GM21447 (cell line): ENCODE measurements at regions not wholly inside any gene's neighbourhood (a gene's known extent, or its start where the extent isn't known, plus 50 kb on each side); places are given as distances from the start of the nearest gene placed in this dataset.

Source experiments
- ATAC-seq: cut with Tn5 transposase; IDR thresholded peaks from one replicate; pipeline ENCODE4 v1.9.1; 2021; ENCODE audit not compliant: unreplicated experiment

DNA sequence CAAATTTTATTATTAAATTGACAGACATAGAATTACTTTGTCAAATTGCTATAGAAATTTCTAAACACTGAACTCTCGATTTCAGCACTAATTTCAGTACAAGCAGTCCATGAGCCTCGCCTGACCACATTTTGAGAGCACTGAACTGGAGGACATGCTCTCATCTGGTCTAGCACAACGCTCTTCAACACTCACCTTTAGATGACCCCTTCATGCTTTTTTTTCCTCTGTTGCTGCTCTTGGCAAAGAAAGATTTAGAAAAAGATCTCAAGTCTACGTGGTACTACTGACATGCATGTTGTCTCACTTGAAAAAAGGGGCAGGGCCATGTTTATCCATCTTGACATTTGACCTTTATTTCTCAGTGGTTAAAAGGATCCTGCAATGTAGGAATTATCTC, 981.5 kb downstream of the DIAPH3 start:
- no peak for ATAC-seq

DNA sequence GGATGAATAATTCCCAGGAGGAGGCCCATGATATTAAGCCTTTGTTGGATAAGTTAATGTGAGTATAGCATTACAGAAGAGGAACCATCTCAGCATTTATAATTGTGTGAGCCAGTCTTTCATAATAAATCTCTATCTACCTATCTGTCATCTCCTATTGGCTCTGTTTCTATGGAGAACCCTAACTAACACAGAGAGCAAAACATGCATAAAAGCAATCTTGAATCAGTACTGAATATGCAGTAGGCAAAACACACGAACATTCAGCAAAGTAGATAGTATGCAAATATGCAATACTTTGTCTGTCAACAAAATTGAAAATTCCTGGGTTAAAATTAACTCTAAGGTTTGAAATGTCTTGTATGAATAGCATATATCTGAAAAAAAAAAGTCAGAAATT, 966.3 kb downstream of the DIAPH3 start:
- no peak for ATAC-seq

DNA sequence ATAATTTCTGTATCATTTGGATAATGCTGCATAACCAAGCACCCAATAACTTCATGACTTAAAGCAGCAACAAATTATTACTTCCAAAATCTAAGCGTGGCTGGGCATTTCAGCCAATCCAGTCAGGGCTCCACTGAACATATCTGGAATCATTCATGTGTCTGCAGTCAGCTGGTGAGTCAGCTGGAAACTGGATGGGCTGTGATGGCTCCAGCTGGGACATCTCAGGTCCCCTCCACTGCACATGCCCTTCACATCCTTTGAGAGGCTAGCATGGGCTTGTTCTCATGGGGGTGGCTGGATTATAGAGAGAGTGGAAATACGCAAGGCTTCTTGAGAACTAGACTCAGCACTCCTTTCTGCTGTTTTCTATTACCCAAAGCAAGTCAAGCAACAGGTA, 961.9 kb downstream of the DIAPH3 start:
- no peak for ATAC-seq

DNA sequence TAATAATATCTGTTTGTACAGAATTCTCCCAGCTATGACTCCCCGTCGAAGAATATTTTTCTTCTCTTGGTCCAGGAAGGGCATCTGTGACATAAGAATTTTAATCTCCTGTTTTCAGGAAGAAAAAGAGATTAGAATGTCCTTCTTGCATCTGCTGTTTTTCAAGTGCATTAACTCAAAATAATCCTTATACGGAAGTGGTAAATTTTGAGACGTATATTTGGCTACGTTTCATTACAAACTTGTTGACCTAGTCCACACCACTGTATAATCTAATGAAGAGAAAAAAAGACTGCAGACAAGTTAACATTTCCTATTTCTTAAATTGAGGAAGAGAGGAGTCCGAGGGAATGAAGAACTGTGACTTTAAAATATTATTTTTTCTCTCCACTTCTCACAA, 959.9 kb downstream of the DIAPH3 start:
- no peak for ATAC-seq

DNA sequence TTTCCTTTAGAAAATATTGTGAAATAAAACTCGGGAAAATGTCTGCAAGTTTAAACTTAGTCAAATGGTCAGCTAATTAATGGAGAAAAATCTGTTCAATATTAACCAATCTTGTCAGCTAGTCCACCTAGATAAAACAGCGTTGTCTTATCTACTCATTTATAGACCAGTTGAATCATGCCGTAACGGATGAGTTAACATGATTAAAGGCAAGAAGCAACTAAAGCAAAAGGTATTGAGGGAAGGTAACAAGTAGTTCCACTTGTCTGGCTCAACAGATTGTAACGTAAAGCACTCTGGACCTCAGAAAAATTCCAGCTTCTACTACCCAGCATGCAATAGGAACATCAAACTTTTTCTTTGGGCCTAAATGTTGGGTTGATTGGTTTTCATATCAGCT, 958.2 kb downstream of the DIAPH3 start:
- no peak for ATAC-seq

DNA sequence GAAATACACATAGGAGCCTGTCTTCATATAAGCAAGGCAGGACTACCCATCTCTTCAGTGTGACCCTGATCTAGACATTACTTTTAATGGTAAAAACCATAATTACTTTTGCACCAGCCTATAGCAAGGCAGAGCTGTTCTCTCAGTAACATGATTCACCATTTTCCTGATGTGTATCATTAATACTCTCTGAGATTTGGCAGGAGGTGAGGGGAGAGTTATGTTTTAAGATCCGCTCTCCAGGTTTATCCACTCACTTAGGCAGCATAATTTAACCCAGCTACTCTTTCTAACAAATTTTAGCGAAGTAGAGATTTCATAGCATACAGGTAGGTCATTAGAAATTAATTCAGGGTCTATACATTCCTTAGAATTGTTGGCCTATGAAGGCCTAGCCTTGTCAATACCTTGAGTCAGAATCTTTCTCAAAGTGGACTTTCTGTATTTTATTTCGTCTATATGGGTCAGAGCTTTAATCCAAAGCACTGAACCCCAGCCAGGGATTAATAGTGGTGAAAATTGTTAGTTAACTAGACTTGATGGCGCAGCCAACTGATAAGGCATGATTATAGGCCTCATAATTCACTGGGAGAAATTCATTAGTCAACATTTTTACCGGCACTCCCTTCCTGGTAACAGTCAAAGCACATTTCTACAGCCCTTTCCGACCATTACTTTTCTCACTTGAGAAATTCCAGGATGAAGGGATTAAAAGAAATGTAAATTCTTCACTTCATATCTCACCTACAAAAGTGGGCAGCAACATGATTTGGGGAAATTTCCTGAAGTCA, 955.1 kb downstream of the DIAPH3 start:
- ATAC-seq = no peak

DNA sequence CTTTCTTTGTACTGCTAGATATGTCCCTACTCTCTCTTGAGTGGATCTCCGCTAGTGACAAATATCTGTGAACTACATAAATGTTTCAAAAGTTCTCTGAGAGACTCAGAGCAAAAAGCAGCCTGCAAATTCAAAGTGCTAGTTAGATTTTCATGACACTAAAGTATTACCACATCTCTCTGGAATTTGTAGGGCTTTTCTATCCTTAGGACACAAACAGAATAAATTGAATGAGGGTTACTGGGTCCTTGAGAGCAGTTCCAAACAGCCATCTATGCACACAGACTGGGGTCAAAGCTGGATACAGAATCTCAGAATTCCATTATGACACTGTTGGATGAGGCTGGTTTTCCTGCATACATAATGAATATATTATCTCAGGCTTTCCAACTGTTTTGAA, 953.2 kb downstream of the DIAPH3 start:
- no peak for ATAC-seq

DNA sequence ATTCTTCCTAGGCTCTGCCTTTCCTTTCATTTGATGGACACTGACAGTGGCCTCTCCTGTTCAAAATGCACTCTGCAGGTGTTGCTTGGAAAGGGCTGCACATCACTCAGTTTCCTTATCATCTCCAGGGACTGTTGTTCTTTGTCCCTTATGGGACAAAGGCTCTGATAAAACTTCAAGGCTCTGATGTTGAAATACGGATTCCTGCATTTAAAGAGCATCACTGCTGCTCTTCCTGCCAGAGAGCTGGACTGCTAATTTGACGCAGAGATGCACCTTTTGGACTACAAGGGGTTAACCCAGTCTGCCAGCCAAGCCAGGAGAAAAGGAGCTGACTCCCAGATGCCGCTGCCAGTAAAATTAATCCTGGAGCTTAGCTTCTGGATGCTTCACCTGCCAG, 952.1 kb downstream of the DIAPH3 start:
- ATAC-seq = no peak

DNA sequence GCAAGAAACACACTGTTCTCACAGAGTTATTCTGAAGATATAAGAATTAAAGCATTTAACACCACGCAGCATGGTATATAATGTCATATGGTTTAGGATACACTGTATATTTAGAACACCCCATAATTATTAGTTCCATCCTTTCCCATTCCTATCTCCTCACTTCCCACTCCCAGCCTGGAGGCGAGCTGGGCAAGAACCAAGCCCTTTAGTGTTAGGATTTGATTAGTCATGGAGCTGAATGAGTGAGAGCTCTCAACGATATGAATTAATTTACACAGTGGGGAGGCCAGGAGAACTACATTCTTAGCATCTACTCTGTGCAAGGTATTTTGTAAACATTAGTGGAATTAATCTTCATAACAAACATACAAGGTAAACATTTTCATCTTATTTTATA, 934.3 kb downstream of the DIAPH3 start:
- ATAC-seq = no peak

DNA sequence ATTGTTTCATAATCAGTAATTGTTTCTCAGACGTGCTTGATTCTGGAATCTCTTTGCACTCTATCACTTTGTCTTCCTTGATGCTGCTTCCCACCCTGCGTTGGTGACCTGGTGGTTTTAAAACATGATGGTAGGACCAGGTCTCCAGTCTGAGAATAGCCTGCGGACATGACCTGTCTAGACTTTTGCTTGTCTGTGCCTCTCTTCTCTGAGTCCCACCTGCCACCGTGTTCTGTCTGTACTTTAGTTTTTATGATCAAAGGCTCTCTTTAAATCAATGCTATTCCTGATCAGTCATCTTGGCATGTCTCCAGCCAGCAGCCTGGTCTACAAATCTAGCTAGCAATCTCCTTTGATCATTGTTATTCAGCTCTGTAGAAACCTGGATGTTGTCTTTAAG, 933.9 kb downstream of the DIAPH3 start:
- no peak for ATAC-seq

DNA sequence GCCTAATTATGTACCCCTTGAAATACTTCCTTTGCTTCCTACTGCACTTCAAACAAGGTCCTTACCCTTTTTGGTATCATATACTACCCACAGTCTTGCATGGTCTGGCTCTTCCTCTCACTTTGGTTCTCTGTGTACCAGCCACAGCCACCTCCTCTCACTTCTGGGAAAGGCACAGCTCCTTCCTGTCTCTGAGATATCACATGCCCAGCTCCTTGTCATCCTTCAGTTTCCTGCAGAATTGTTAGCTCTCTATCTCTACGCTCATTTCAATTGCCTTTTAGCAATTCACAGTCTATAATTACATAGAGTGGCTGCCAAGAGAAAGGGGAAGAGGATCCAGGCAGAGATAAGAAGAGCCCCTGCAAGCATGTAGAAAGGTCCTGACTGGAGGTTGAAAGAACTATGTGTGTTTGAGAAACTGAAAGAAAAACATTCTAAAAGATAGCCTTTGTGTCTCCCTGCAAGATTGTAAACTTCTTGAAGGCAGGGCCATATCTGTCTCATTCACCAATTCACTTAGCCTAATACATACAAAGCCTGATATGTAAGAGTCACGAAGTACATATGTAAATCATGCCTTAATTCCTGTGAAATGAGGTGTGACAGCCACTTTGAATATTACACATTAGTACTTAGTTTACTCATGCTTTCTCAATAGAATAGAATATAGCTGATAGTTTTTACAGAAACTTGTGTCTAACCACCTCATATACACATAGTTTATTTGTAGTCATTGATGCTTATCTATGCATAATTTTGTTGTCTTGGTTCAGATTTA, 933.1 kb downstream of the DIAPH3 start:
- no peak for ATAC-seq

DNA sequence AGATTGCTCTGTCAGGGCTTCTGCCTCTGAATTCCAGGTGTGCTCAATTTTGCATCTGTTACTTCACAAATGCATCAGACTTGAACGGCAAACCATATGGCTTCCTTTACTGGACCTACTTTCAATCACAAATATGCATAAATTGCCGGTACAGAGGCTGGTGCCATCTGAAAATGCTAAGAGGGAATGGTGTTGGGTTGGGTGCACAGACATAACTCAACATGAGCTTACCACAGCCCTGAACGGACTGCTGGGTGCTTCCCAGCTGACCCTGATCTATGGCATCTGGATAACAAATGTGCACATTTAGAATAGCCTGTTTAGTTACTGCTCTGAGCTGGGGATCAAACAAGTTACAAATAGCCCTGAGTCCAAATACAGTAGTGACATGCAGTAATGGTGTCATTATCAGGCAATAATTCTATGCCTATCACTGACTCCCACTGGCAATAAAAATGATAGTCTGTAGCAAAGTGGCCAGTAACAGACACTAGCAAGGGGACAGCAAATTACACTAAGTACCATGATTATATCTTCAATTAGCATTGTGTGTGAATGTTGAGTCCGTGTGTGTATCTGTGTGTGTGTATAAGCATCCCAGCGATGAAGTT, 927.3 kb downstream of the DIAPH3 start:
- no peak for ATAC-seq

DNA sequence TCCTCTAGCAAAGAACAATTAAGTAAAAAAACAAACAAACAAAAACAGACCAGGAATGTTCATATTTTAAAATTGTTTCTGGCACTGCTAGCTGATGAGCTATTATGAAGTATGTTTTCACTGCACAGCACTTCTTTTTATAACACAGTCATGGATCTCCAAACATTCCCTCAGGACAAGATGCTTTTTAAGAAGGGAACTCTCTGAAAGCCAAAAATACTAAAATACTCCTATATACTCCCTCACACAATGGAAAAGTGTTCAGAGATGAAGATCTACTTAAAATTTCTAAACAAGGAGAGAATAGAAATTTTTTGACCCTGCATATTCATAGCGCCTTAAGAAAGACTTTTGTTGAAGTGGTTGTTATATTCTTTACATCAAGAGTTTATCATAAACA, 926.8 kb downstream of the DIAPH3 start:
- ATAC-seq = no peak

DNA sequence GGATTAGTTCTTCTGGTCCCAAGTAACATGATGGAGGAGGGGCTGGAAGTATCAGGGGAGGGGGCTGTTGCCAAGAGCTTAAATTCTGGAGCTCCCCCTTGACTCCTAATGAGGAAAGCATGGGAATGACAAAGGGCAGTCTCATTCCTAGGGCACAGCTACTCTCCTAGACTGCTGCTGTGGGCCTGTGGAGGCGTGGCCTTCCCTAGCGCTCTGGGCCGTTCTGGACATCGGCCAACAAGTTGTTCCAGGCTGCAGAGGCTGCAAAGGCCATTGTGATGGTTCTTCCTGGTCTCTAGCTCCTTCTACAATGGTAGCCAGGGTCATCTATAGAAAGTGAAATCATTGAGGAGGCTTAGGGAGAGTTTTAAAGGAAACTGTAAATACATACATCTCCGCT, 916.6 kb downstream of the DIAPH3 start:
- ATAC-seq = no peak

DNA sequence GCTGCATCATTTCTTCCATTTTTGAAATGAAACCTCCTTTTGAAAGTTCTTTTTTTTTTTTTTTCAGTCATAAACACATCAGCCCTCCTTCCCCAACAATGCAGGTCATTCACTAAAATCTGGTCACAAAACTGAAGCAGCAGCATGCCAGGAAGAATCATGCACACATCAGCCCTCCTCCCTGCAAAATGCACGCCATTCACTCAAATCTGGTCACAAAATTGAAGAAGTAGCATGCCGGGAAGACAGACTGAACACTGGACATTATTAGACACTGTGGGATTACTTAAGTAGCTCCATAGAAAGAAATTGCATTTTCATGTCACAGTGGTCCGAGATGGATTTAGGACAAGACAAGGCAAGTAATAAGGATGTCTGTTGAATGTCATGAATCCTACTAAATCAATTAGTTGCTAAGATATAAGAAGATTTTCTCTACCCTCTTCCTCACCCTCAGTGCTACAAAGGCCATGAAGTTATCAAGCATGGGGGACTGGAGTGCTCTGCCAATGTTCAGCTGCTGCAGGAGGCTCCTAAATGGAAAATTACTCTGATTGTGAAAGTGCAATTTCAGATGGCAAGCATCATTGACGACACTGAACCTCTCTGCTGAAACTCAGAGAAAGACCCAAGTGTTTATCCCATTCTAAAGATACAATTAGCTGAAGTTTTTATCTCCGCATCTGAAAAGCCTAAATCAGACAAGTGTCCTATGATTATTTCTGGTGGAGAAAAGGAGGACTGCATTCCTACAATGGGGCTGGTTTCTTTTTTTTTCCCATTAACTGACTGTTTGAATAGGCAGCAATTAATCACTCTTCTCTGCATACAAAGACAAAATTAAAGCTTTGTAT, 913.2 kb downstream of the DIAPH3 start:
- ATAC-seq = no peak

DNA sequence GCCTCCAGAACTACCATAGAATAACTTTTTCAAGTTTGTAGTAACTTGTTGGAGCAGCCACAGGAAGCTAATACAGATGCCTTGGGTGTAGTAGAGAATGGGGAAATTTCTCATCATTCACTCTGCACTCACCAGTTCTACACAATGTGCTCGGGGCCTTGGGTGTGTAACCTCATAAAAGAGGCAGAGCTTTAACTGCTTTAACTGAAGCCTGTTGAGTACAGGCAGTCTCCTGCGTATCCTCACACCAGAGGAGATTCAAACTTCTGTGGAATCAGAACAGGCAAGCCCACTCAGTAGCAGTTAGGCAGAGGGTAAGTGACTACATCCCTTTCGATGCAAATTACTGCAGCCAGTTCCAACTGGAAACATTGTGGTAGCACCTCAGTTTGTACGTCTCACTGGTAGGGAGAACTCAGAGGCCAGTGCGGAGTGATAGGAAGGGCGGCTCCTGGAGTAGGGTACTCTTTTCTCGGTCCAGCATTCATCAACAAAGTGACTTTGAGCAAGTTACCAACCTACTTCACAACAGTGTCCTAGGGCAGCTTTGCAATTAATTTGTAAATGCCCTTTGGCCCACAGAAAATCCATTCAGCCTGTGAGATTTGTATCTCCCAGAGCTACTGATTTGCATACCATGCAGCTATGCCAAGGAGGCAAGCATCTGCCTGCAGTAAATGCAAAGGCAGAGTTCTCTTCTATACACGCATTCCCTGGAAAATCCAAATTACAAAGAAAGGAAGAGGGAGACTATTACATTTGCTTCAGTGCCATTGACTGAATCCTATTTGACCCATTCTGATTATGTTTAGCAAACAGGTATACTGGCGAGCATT, 904.3 kb downstream of the DIAPH3 start:
- no peak for ATAC-seq

DNA sequence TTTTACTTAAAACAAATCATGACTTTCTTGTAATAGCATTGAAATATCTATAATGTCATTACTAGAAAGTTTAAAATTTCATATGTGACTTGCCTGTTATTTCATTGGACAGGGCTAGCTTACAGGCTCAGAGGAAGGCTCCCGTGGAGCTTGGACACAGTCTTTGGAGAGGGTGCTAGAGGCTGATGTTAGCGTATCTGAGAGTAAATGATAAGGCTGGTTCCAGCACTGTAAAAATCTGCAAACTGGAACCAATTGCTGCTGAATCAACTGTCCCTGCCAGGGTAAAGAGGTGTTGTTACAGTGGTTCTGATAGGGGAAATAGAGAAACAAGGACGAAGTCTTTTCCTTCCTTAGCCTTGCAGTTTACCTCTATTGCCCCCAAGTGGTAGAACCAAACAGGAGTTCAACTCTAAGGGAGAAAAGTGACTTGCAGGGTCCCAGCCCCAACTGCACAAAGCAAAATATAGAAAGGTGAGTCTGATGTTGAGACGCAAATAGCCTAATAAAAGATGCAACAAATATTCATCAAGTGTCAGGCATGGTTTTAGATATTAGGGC, 901.7 kb downstream of the DIAPH3 start:
- no peak for ATAC-seq

DNA sequence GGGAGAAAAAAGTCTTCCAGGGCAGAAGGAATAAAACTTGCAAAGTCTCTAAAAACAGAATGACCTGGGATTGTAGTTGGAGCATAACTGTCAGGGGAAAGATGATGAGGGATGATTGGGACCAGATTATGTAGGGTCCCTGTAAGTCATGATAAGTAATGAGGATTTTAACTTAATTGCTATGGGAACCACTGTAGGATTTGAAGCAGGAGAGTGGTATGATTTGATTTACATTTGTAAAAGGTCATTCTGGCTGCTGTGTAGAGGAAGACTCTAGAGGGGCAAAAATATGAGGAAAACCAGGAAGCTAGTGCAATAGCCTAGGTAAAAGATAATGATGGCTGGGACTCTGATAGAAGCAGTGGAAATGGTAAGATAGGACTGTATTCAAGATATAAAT, 900.2 kb downstream of the DIAPH3 start:
- ATAC-seq = no peak

DNA sequence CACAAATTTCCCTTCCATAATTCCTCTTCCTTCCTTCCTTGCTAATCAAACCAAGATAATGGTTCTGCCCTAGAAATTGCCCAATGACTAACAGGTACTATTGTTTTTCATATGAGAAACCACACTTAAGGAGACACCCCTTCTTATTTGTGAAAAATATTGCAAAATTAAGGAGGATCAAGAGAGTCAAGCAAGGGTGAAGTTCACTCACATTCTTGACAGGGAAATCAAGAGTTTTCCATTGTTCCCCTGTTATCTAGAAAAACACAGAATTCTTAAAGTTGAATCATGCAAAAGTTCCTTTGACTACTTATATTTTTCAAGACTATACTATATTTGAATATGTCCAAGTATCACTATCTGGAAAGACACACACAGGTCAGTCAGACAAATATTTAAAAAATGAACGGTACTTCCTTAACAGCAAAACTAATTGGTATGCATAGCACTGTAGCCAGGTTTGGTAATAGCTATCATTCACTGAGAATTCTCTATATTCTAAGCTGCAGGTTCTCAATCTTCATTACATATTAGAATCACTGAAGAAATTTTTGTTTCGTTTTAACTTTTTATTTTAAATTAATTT, 897.2 kb downstream of the DIAPH3 start:
- ATAC-seq = no peak

DNA sequence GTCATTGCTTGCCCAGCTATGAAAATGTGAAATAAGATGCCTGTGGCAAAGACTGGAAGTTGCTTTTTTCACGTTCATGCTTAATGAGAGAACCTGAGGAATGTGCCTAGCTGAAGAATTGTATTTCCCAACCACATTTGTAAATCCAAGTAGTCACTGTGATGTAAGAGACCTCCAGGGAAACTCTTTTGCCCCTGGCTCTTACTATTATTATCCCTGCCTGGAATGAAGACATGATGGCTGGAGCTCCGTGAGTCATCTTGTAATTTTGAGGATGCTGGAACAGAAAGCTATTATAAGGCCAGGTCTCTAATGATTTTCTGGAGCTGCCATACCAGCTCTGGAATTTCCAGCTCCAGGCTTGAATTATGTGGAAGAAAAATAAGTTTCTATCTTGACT, 894.3 kb downstream of the DIAPH3 start:
- no peak for ATAC-seq
